ENCODE measurements at regions not wholly inside any gene's neighbourhood (a gene's known extent, or its start where the extent isn't known, plus 50 kb on each side); places are given as distances from the start of the nearest gene placed in this dataset.
"Not testable (repeated sequence)": the region's sequence is repeated elsewhere in the genome, so short reads cannot be mapped to it uniquely, and the experiment has no call there.

DNA sequence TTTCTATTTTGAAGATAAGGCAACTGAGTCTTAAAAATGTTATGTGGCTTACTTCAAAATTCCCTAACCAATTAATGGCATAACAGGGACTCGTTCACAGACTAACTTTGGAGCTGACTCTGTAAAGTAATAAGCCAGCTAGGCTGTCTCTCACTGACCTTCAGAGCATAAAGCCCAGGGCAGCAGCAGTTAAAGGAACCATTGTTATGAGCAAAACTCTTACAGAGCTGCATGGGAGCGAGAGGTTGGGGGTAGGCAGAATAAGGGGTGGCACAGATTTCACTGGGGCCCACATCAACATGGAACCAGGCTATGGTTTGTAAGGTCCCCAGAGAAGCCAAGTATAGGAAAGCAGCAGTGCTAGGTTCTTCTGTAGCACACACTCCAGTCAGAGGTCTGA, 637.8 kb downstream of the RFPL4B start:
- no peak for DNase-seq (ENCODE audit: low read depth)

GRCh38 chr6:112986321-112986720, 639.2 kb downstream of the RFPL4B start:
- DNase-seq (ENCODE audit: low read depth), result no peak

GRCh38 chr6:112988748-112989147, 641.6 kb downstream of the RFPL4B start:
- DNase-seq (ENCODE audit: low read depth), result no peak

GRCh38 chr6:112990971-112991370, 643.8 kb downstream of the RFPL4B start:
- DNase-seq (ENCODE audit: low read depth), result no peak

DNA sequence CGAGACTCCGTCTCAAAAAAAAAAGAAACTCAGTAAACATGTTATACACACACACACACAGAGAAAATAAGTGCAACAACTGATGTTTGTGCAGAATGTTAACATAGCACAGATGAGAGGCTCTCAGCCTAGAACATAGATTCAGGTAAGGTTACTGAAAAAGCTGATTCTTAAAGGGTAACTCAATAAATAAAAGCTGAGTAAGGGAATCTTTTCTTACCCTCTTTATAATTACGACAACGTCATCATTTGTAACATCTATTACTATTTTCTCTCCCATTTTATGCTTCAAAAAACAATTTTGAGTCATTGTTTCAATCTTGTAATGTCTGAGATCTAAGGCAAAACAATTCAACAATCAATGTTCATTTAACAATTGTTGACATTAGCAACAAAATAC, 644.8 kb downstream of the RFPL4B start:
- DNase-seq (ENCODE audit: low read depth), result no peak

GRCh38 chr6:112997421-112998085, 650.4 kb downstream of the RFPL4B start:
- no peak for DNase-seq (ENCODE audit: low read depth)

- no peak for DNase-seq (ENCODE audit: low read depth)
Measured at GRCh38 chr6:113004054-113004453, 656.9 kb downstream of the RFPL4B start.

DNA sequence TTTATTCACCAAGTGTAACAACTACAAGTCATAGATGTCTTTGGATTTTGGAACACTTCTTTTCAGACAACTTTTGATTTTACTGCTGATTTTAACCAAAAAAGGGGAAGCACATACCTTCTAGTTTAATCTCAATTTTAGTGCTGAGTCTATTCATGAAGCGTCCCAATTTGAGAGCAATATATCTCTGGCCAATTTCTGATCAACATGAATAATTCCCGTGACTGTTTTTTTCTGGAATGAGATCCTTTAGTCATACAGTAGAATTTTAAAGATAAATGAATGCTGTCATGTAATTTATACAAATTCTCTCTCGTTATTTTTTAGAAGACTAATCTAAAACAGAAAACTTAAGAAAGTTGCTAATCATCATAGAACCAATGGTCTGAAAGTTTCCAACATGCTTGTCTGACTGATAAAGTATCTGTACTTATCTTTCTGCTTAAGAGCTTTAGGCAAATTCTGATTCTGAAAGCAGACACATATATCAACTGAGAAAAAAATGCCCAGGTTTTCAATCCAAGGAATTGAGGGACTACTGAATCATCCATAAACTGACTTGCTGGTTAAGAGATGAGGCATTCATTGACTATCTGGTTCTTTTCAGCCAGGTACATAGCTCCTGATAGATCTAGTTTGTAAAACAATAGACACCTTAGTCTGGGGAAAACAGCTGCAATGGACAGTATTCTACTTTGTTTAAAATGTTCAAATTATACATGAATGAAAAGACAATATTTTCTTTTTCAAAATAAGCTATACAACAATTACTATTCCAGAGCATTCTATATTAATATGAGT, 657.5 kb downstream of the RFPL4B start:
- DNase-seq (ENCODE audit: low read depth), result no peak

GRCh38 chr6:113006494-113006893, 659.4 kb downstream of the RFPL4B start:
- DNase-seq (ENCODE audit: low read depth), result no peak

DNA sequence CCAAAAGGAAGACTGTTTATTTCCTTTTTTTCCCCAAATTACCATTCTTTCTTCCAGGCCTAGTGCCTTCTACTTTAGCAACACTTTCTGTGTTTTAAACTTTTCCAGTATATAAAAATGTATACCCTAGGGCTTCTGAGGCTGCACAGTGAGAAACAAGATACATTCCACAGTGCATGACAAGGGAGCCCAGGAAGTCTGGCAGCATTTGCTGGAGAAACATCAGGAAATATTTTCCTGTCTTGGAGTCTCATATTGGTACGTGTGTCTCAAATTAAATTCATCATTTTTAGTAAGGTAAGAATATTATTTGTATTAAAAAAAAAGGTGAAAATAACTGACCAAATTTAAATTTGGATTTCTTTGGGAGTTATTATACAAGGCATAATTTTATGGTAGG, 662.6 kb downstream of the RFPL4B start:
- no peak for DNase-seq (ENCODE audit: low read depth)

DNA sequence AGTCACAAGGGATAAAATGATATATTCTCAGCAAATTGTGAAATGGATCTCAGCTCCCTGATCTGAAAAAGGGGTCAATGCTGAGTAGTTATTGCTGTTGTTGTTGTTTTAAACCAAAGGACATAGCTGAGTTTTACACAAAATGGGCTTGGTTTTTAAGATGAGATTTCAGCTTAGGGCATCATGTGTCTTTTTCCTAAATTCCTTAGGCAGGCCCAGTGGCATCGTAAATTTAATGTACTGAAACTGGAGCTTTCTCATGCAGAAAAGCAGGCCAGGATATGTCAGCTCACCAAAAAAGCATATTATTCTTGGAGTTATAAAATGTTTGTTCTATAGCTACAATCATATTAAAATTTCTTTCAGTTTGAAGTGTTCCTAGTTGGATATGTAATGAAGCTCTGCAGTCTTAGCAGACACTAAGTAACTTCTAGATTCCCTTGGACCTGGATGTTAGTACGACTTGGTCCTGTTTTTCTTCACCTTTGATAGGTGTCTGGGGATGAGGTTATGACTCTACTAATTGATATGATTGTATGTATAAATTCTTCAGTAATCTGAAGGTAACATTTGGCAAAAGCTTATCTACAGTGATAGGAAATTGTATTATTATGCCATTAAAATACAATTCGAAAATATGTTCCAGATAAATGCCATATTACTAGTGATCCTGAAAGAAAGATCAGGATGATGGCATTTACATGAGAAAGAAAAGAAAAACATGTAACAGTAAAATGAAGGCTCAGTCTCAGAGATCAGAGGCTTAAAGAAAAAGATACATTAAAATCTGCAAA, 663.3 kb downstream of the RFPL4B start:
- no peak for DNase-seq (ENCODE audit: low read depth)

GRCh38 chr6:113011389-113011788, 664.3 kb downstream of the RFPL4B start:
- DNase-seq (ENCODE audit: low read depth), result no peak

GRCh38 chr6:113011801-113012200, 664.7 kb downstream of the RFPL4B start:
- DNase-seq (ENCODE audit: low read depth), result no peak

- DNase-seq (ENCODE audit: low read depth), result no peak
Measured at GRCh38 chr6:113015249-113015648, 668.1 kb downstream of the RFPL4B start.

GRCh38 chr6:113017353-113017752, 670.2 kb downstream of the RFPL4B start:
- DNase-seq (ENCODE audit: low read depth), result no peak

GRCh38 chr6:113018351-113019151, 671.4 kb downstream of the RFPL4B start:
- no peak for DNase-seq (ENCODE audit: low read depth)

DNA sequence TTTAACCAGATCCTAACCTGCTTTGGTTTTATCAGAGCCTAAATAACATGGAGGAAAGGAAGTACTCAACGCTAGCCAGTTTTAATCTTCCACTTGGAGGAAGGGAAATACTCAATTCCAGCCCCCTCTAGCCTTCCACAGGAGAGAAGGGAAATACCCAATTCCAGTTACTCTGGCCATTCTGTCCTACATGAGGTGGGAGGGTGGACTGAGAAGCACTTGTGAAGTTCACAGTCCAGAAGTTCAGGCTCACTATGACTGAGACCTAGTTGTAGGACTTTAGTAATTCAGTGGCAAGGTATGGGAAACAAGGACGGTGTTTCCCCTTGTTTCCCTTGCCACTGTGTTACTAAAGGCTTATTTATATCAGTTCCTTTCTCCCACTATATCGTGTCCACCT, 672.0 kb downstream of the RFPL4B start:
- no peak for DNase-seq (ENCODE audit: low read depth)

DNA sequence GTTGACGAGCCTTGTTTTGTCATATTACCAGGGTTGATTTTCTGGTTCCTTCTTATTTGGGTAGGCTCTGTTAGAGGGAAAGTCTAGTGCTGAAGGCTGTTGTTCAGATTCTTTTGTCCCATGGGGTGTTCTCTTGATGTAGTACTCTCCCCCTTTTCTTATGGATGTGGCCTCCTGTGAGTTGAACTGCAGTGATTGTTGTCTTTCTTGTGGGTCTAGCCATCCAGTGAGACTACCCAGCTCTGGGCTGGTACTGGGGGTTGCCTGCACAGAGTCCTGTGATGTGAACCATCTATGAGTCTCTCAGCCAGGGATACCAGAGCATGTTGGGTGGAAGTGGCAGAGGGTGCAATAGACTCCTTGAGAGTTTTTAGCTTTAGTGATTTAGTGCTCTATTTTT, 680.6 kb downstream of the RFPL4B start:
- no peak for DNase-seq (ENCODE audit: low read depth)

DNA sequence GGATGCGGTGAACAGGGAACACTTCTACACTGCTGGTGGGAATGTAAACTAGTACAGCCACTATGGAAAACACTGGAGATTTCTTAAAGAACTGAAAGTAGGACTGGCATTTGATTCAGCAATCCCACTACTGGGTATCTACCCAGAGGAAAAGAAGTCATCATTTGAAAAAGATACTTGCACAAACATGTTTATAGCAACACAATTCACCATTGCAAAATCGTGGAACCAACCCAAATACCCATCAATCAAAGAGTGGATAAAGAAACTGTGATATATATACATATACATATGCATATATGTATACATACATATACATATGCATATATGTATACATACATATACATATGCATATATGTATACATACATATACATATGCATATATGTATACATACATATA, 682.0 kb downstream of the RFPL4B start:
- not testable (repeated sequence) for DNase-seq (ENCODE audit: low read depth)

- no peak for DNase-seq (ENCODE audit: low read depth)
Measured at GRCh38 chr6:113031591-113032238, 684.6 kb downstream of the RFPL4B start.

- no peak for DNase-seq (ENCODE audit: low read depth)
Measured at GRCh38 chr6:113039005-113039404, 691.9 kb downstream of the RFPL4B start.

GRCh38 chr6:113047148-113047547, 700.0 kb downstream of the RFPL4B start:
- no peak for DNase-seq (ENCODE audit: low read depth)
